HL-60/S4 treated with retinoic acid at 250 ng/mL for 4 days and 3 days (cell line): ENCODE measurements at regions not wholly inside any gene's neighbourhood (a gene's known extent, or its start where the extent isn't known, plus 50 kb on each side); places are given as distances from the start of the nearest gene placed in this dataset.
"Not testable (repeated sequence)": the region's sequence is repeated elsewhere in the genome, so short reads cannot be mapped to it uniquely, and the experiment has no call there.

Source experiments
- in situ Hi-C: fragments of 300-500 bp; cut with MboI; formaldehyde crosslinking; loops from 2 replicates; pipeline ENCODE4 v1.7.0; 2022; ENCODE audit warnings: low sequenced_read_pairs

- in situ Hi-C loops = no loop called here
Observed at GRCh38 chr12:131213896-131214442, 260.3 kb downstream of the ADGRD1 start.

GRCh38 chr12:131214936-131215335 lies 261.2 kb downstream of the ADGRD1 start:
- in situ Hi-C loops = not testable (repeated sequence)

- in situ Hi-C loops = not testable (repeated sequence)
Observed at GRCh38 chr12:131216587-131216986, 262.9 kb downstream of the ADGRD1 start.

DNA sequence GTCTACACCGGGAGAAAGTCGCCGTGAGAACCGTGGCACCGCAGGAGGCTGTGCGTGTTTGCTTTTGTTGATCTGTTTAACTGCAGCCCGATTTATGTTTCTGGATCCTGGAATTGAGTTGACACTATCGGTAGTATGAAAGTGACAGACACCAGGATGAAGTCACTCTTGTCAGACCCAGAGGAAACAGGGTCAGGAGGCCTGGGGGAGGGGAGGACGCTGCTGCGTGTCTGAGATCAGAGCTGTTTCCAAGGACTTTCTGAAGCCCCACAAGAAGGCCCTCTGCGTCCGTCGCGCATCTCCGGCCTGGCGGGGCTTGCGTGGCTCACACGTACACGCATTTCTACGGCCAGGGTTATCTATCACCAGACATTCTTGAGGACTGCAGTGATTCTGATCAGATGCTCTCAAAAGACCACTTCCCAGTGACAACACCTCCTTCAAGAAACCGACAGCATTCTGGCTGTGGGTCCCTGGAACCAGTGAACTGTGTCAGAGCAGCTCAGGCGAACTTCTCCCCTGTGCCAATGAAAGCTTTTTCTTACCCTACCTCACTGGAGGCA lies 263.4 kb downstream of the ADGRD1 start:
- in situ Hi-C loops = no loop called here

DNA sequence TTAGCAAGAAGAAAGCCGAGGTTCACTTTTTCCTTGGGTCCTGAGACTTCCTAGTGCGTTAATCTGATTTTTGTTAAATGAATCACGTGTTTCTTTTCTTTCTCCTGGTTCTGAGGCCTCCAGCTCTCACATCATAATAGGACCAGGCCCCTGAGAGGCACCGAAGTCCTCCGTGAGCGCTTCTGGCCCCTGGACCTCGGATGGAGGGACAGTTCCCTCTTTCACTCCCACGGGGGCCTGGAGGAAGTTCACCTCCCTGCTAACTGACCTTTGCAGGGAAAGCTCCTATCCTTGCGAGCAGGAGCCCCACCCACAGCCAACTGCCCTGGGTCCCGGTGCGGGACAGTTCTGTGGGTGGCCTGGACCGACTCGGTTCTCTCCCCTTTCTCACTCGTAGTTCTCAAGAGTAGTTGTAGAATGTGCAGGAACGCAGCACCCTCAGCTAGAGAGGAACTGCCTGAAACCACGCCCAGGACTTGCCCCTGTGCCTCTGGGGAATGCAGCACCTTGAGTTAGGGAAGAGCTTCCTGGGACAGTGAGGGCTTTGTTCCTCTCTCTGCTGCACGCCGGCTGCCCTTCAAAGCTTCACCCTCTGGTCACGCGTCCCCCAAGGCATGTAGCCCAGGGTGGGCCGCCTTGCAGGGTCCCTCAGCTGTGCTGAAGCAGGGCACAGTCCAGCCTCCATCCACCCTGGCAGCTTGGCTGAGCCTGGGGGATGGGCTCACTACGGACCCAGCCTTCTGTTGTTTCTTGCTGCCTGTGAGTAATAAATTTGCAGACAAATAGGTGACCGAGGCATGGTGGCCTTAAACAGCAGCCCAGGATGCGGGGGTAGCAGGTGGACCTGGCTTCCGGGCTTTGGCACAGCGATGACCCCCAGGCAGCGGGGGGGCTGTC lies 264.6 kb downstream of the ADGRD1 start:
- in situ Hi-C loops = no loop called here

- in situ Hi-C loops = no loop called here
Observed at GRCh38 chr12:131218923-131219669, 265.4 kb downstream of the ADGRD1 start.

- in situ Hi-C loops = no loop called here
Observed at GRCh38 chr12:131219670-131220330, 266.1 kb downstream of the ADGRD1 start.

DNA sequence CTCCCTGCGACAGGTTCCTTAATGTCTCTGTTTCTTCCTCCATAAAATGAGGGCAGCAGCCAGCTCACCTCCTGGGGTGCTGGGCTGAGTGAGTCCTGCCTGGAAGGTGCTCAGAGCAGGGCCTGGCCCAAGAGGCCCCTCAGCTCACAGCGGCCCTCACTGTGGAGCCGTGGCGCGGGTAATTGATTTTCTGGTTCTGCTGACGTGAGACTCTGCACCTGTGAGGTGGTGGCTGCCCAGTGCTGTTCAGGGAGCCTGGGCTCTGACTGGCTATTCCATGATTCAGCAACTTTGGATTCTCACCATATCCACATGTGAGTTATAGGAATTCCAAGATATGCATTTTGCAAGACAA lies 266.6 kb downstream of the ADGRD1 start:
- in situ Hi-C loops = no loop called here

- in situ Hi-C loops = no loop called here
Observed at GRCh38 chr12:131221061-131221956, 267.6 kb downstream of the ADGRD1 start.

DNA sequence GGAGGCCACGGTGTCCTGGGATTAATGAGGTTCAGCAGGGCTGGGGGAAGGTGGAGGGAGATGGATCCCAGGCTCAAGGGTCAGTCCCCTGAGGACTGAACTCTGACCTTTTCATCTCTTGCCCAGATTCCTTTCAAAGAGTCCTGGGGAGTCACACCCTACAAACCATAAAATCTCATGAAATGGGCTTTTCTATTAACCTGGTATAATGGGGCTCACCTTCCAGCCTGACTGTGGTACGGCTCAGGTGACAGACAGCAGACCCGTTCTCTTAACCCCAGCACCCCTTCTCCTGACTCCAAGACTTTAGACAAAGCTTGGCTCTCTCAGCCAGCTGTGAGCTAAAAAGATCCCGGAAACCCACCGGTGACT lies 268.2 kb downstream of the ADGRD1 start:
- in situ Hi-C loops = no loop called here

DNA sequence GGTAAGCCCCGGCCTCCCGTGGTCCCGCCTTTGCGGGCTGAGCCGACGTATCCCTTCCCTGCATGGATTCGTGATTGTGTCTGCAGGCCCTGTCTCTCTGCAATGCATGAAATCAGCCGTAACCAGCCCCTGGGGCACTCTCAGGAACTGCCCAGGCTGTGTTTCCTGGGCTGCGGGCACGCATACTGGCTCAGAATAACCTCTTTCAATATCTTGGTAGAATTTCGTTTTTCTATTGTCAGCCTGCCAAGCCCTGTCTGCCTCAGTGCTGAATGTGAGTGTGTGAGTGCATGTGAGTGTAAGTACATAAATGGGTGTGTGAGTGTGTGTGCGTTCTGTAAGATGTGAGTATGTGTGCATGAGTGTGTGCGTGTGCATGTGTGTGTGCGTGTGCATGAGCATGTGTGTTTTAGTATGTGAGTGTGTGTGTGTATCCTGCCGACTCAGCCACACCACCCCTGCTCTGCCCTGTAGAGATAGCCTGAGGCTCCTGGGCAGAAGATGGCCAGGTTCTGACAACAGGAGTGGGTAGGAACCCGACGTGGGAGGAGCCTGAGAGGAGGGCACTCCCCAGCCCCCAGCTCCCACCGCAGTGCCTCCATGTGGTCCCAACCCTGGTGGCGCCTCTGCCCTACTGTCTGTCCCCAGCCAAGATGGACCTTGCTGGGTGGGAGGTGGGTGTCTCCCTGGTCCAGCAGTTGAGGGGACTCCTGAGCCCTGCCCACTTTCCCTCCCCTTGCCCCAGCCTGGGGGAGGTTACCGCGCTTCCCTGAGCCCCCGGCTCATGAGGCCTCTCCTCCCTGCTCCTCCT lies 268.8 kb downstream of the ADGRD1 start:
- in situ Hi-C loops = no loop called here

GRCh38 chr12:131223171-131223761 lies 269.6 kb downstream of the ADGRD1 start:
- in situ Hi-C loops = no loop called here

GRCh38 chr12:131223791-131224225 lies 270.1 kb downstream of the ADGRD1 start:
- in situ Hi-C loops = no loop called here

DNA sequence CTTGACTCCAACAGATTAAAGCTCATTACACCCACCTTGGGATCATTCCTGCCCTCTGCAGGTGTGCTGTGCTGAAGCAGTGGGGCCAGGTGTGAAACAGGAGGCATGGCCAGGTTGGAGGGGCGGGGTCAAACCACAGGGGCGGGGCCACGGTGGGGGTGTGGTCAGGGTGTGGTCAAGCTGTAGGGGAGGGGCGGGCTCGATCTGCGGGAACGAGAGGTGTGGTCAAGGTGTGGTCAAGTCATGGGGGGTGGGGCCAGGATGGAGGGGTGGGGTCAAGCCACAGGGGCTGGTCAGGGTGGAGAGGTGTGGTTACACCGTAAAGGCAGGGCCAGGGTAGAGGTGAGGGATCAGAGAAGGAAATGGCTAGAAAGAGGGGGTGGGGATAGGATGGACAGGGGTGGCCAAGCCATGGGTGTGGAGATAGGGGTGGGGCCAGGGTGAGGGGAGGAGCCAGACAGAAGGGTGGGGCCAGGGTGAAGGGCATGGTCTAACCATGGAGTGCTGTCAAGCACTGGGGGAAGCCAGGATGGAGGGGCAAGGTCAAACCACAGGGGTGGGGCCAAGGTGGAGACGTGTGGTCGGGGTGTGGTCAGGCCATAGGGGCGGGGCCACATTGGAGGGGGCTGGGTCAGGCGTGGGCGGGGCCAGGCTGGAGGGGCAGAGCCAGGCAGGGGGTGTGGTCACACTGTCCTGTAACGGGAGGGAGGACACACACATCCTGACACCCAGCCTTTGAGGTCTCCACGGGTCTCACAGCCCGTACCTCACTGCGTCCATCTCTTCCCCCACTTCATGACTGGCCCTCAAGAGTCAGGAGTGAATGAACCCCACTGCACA lies 270.7 kb downstream of the ADGRD1 start:
- in situ Hi-C loops = loop anchor here (5.0 kb wide), 1 partner anchor 213 kb away; no protein-coding TSS in a partner anchor

DNA sequence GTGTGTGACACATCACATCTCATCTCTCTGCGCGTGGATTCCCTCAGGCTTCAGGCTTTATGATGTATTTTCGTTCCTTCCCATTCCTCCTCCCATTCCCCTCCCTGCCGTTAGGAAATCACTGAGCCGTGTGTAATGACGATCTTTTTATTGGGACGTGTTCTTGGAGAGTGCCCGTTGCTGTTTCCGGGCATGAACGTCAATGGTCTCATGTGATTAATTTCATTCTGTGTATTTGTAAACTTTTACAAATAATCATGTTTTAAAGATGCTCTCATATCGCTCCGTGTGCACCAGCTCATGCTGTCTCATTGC lies 271.3 kb downstream of the ADGRD1 start:
- in situ Hi-C loops = loop anchor here (5.0 kb wide), 1 partner anchor 212 kb away; no protein-coding TSS in a partner anchor

GRCh38 chr12:131226345-131227265 lies 272.9 kb downstream of the ADGRD1 start:
- in situ Hi-C loops = loop anchor here (5.0 kb wide), 1 partner anchor 211 kb away; no protein-coding TSS in a partner anchor

- in situ Hi-C loops = loop anchor here (5.0 kb wide), 1 partner anchor 210 kb away; no protein-coding TSS in a partner anchor
Observed at GRCh38 chr12:131227641-131228040, 273.9 kb downstream of the ADGRD1 start.
